NCI-H2196 (cell line): ENCODE measurements at regions not wholly inside any gene's neighbourhood (a gene's known extent, or its start where the extent isn't known, plus 50 kb on each side); places are given as distances from the start of the nearest gene placed in this dataset.

ENCODE experiments used
- DNase-seq: peaks from one replicate; lab custom pipeline; 2025; ENCODE audit not compliant: unreplicated experiment; lab: John Stamatoyannopoulos, UW

DNA sequence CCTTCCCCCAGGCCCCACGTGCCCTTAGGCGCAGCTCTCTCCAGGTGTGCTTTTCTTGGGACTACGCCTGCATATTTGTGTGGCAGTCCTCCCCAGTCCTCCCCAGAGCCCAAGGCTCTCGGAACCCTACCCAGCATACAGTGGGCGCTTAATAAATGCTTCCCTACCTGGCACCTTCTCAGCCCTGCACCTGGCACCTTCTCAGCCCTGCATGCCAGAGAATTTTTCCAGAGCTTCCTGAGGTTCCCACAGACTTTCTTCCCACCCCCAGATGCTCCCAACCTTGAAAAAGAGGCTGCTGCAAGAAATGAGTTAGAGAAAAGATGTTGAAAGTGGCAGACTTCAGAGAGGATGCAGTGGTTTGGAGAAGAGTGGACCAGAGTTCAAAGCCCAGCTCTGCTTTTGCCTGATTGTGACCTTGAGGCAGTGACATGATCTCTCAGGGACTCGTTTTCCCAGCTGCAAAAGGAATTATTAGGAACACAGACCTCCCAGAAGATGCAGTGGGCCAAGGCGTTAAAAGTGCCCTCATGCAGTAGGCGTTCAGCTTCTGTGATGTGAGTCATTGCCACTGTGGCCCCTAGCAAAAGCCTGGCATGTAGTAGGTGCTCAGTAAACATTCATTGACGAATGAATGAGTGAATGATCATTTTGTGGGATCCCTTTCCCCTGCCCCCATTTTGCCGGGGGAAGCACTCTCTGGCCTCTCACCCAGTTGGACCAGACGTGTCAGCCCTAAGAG lies 167.2 kb downstream of the PHETA1 start:
- DNase-seq, result no peak

DNA sequence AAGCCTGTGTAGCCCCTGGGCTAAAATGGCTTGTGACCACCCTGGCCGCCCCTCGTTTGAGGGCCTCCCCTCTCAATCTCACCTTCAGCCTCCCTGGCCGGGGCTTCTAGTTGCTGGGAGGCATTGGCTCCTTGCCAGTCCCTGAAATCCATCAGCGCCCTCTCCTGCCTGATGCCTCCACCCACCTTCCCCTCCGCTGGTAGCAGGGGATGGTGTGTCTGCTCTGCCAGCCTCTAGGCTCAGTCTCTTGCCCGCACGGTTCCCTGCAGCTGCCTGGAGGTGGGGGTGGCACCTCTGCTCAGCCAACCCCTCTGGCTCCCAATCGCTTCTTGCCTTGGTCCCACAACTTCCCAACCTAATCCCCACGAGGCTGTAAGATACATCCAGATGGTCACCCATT lies 167.9 kb downstream of the PHETA1 start:
- no peak for DNase-seq

DNA sequence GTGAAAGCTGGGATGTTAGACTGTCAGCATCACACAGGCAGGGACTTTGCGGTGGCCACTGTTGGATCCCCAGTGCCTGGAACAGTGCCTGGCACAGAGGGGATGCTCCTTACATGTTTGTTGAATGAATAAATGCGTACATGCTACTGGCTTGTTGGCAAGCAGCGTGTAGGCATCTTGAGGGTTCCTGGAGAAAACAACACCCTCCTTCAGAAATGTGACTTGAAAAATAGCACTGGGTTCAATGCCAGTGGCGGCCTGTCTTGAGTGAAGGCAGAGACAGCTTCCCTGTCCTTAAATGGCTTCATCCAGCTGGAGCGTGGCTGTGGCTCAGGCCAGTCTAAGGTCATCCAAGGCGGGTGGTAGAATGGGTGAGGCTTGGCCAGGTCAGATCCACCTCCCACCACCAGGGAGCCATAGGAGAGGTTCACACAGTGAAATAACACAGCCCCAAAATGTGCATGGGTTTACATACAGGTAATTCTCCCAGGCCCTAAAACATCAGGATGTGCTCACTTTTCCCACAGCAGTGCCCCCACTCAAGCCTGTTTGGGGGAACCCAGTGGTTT lies 171.4 kb downstream of the PHETA1 start:
- no peak for DNase-seq

DNA sequence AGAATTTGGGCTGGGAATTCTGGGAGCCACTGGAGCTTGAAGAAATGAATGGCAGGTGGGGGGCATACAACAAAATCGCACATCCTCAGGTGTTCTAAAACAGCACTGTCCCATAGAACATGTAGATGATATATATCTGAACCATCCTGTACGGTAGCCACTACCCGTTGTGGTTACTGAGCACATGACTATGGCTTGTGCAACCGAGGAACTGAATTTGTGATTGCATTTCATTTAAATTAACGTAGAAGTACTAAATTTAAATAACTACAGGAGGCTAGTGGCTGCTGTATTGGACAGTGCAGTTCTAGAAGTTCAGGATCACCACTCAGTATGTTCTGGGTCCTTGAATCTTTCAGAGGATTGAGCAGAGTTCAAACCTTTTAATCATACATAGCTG lies 172.4 kb downstream of the PHETA1 start:
- DNase-seq, result no peak

DNA sequence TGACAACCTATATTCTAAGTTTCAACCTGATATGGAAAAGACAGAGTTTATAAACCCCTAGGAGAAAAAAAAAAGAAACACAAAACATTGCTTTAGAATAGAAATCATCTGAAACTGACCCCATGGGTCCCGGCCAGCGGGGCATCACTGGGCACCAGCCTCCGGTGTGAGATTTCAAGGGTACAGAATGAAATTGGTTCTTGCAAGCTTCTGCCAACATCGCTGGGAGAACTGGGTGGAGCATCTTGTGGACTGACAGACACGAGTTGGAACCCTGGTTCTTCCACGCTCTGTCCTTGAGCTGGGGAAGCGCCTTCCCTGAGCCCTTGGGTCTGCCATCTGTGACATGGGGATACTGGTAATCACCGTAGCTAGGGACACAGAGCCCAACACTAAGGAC lies 173.6 kb downstream of the PHETA1 start:
- no peak for DNase-seq

DNA sequence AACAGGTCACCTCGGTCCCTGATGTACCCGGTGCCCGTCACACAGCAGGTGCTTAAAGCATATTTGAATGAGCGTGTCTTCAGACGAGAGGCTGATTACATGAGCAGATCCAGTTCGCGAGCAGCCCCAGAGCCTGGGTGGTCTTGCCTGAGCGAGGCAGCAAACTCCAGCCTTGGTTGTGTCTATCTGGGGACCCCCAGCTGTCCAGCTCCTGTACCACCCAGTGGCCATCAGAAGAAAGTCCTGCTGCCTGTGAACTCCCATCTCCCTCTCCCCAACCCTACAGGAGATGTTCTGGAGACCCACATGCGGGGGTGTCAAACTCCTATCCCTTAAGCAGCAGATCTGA lies 174.2 kb downstream of the PHETA1 start:
- no peak for DNase-seq

DNA sequence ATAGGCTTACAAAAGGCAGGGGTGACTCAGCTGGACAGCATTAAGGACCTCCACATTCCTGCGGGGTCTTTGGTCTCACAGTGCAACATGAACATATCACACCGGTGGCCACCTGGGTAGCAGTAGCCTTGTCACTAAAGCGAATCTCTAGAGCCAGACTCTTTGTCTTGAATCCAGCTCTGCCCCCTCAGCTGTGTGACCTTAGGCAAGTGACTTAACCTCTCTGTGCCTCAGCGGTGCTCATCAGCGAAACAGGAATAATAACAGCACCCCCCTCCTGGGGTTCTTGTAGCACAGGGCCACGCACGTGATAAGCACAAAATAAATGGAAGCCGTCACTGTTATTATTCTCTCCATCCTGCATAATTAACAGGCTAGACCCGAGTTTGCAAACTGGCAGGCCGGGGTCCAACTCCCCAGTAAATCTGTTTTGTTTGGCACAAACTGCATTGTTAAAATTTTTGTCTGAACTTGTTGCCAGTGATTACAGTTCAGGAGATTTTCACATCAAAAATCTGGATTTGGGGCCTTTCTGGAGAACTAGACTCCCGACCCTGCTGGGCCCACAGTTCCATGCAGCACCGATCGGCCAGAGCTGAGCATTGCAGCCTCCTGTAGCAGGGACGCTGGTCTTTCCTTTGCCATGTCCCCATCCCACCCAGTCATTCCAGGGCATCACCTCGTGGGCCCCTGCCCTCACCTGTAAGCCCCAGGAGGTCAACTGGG lies 174.8 kb downstream of the PHETA1 start:
- no peak for DNase-seq

DNA sequence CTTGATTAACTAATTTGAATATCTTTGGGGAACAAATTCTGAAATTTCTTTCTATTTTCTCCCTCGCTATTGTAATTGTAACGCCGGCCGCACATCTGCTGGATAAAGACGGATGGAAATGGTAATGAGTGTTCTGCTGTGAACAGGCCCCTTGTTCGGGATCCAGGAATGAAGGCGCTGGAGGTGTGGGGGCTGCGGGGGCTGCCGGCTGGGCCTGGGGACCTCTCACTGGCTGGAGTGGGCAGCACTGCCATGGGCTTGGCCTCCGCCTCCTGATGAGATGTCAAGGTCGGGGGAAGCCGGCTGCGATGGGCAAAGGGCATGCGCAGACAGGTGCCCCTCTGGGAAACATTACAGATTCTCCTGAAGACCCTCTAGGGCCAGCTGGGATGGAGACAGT lies 175.4 kb downstream of the PHETA1 start:
- DNase-seq, result no peak

DNA sequence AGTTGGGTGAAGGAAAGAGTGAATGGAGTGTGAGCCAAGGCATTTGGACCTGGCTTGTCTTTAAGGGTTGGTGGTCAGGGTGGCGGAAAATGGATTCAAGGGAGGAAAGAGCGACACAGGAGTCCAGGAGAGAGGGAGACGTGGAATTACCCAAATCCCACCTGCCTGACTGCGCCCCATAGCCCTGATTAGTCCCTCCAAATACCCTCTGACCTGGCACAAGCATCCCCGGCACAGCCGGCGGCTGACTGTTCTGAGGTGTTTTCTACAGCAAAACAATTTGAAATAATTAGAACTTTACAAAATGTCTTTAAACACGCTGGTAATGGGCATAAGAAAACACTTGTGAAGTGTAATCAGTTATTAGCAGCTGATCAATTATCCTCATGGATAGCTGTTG lies 175.8 kb downstream of the PHETA1 start:
- no peak for DNase-seq

DNA sequence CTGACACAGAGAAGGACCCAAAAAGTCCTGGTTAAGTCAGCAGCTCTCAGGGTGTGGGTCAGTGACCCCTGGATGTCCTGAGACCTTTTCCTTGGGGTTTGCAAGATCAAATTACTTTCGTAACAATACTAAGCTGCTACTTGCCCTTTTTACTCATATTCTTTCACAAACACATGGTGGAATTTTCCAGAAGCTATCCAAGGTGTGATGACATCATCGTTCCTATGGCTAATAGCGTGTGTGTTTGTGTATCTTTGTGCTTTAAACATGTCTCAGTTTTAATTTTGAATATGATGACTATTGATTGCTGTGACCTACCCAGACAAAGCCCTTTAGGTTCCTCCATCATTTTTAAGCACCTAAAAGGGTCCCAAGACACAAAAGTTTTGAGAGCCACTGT lies 176.2 kb downstream of the PHETA1 start:
- no peak for DNase-seq

DNA sequence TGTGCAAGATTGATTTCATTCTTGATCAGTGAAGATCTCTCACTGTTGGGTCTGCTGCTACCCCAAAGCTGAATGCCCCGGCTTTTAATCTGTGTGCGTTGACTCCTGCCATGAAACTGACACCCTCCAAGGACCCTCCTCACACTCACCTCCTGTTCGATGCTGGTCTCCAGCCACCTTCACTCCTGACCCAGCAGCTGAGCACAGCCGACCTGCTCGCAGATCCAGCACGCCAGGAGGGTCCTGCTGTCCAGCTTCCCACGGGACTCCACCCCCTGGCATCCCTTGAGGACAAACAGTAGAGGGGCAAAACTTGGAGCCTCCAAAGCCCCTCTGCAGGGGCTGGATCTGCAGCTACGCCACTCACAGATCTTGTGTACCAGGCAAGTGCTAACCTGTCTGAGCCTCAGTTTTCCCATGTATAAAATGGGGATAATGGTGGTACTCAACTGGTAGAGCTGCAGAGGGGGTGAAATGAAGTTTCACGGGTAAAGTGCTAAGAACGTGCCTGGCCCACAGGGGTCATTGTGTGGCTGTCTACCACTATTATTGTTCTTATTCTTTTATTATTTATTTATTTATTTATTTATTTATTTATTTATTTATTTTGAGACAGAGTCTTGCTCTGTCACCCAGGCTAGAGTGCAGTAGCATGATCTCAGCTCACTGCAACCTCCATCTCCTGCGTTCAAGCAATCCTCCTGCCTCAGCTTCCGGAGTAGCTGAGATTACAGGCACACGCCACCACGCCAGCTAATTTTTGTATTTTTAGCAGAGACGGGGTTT lies 178.0 kb downstream of the PHETA1 start:
- no peak for DNase-seq

DNA sequence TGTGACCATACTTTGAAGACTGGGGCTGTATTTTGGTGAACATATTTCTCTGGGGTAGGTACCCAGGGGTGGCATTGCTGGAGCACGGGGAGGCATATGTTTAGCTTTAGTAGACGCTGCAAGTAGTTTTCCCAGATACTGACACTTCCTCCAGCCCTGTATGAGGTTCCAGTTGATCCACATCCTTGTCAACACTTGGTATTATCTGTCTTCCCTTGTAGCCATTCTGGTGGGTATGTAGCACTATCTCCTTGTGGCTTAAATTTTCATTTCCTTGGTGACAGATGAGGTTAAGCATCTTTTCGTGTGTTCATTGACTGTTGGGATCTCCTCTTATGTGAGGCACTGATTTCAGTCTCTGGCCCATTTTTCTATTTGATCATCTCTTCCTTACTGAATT lies 179.1 kb downstream of the PHETA1 start:
- DNase-seq, result no peak

DNA sequence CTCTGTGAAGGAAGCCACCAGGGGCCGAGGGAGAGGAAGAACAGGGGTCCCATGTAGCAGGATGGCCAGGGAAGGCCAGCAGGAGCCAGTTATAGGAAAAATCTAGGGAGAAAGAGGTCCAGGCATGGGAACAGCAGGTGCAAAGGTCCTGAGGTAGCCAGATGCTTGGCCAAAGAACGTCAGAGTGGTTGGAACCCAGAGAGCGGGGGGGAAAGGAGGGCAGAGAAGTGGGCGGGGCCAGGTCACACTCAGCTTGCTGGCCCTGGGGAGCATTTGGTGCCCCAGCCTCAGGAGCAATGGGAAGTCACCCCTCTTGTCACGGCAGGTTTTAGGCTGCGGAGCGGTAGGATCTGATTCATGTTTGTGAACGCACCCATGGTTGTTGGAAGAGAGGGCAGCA lies 180.5 kb downstream of the PHETA1 start:
- DNase-seq, result no peak

DNA sequence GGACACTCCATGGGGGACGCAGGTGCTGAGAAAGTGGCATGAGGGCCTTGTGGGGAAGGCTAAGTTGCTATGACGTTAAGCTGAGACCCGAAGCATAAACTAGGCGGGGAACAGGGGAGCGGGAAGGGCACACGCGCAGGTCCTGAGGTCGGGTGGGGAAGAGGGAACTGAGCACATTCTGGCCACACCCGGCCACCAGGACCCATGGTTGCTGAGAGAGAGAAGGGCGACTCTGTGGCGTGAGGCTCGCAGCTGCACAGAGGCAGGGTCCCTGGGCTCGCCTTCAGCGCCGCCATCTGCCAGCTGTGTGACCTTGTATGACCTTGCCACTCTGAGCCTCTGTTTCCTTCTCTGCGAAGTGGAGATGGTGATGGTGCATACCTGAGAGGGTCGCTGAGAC lies 182.5 kb downstream of the PHETA1 start:
- DNase-seq, result no peak

DNA sequence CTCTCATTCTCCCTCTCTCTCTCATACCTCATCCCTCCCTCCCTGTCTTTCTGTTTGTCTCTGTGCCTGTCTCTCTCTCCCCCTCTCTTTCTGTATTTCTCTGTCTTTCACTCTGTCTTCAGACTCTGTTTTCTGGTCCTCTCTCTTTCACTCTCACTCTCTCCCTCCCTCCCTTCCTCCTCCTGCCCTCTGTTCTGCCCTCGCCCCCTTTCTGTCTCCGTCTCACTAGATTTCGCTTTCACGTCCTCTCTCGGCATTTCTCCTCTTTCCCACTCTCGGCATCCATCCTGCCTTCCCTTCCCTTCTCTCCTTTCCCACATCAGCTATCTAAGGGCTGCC lies 183.0 kb downstream of the PHETA1 start:
- DNase-seq, result no peak

DNA sequence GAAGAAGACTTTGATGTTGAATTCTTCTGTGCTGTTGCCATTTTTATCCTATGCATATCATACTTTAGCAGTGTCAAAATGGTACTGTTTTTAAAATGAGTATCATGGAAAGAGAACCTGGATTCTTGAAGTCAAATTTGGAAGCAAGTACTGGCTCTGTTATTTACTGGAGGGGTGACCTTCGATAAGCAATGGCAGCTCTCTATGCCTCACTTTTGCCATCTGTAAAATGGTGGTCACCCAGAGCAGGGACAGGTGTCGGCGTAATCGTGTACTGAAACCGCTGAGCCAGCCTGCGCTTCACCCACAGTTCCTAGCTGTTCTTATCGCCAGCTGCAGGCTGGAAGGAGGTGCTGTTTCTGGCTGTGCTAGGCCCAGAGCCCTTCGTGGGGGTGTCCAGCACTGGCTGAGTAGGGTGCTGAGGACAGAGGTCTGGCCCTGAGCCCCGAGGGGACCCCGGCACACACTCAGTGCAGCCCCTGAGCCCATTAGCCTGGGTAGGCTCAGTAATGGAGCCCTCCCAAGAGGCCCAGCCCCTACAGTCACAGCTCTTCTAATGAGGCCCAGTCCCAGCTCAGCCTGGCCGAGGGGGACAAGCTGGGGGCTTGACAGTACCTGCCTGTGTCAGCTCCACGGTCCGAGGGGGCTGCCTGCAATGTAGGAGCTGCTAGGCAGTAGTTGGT lies 183.5 kb downstream of the PHETA1 start:
- DNase-seq, result no peak

DNA sequence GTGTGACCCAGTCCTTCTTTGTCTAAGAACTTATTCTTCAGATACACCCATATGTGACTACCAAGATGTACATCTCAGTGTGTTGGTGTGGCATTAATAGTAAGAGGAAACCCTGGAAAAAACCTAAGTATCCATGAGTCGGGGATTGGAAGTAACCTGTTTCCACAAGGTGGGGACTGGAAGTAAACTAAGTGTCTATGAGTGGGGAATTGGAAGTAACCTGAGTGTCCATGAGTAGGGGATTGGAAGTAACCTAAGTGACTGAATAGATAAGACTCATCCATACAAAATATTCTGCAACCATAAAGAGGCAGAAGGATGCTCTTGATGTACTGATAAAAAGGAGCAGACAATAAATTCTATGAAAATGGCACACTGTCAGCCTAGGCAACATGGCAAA lies 184.7 kb downstream of the PHETA1 start:
- DNase-seq, result no peak

DNA sequence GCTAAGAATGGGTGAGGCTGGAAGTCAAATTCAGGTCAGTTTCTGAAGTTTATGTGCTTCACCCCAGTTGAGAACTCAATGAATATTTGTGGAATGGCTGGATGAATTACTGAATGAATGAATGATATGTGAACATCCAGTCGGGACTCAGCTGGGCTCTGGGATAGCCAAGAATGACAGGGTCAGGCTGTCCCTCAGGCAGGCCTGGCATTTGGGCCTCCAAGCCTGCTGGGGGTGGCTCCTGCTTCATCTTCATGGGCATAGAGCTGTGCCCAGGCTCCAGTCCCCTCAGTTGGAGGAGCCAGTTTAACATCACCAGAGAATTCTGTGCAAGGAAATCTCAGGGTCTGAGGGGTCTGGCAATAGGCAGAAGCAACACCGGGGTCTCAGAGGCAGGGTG lies 185.8 kb downstream of the PHETA1 start:
- no peak for DNase-seq

DNA sequence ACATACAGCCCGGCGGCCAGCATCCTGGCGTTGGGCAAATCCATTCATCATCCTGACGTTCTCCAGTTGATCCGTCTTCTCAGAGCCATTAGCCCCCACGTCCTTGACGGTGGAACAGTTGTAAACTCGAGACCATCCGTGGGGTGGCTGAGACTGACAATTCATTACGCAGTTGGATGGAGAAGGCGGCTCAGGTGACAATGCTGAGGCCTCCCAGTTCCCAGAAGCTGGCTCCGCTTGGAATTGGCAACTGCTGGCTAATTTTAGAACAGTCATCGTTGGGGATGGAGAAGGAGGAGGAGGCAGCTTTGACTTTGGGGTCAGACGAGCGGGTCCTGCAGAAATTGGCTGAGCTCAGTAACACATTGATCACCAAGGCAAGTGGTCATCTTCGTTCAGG lies 186.5 kb downstream of the PHETA1 start:
- DNase-seq, result no peak

DNA sequence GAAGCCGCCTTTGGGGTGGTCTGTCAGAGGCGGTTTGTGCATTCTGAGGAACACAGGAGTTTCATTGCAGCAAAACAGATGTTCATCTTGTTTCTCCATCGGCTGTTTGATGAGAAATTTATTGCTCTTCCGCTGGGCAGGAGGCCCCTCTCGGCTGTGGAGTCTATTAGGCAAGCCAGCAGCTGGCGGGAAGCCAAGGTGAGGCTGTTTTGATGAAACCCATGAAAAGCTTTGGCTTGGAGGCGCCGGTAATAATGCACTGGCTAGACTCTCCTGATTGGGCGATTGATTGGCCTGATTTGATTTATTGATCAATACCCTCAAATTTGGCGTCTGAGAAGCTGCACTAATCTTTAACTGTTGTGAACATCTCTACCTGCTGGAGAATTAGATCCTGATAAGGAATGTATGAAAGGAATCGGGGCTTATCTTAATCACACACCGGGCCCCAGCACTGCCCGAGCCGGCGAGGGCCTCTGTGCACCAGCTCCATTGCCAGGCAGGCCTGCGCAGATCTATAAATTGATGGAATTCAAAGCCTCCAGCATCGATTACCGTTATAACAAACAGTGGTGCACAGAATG lies 187.7 kb downstream of the PHETA1 start:
- DNase-seq, result peak; percentile 24
